ENCODE measurements at regions not wholly inside any gene's neighbourhood (a gene's known extent, or its start where the extent isn't known, plus 50 kb on each side); places are given as distances from the start of the nearest gene placed in this dataset.

DNA sequence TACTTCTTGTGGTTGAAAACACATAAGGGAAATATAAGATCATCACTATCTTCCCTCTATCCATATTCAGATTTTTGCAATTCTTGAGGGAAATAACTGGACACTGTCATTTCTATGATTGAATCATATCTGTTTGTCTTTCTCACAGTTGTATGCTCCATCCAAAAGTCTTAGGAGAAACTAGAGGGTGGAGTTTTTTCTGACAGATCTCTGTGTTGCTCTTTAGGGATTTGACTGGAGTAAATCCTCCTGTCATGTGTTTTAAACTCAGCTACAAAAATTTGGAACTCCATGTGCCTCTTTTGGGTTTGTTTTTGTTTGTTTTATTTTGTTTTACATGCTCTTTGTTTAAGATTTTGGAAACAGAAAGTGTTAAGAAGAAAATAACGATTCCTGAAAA, 136.5 kb downstream of the SPATA18 start:
- no peak overlapping the region for H2AFZ ChIP-seq (ENCODE audit: low read length)
- H3K9me2 ChIP-seq (ENCODE audit: insufficient read depth, low read length) = no peaks in the 10 kb centered on the region
- no peaks in the 10 kb centered on the region for H3K4me1 ChIP-seq (ENCODE audit: insufficient read depth, low read length, poor library complexity, severe bottlenecking)
- H4K20me1 ChIP-seq (ENCODE audit: insufficient read depth, low read length) = no peaks in the 10 kb centered on the region
- H3K4me2 ChIP-seq (ENCODE audit: low read length) = no peak overlapping the region
- no peaks in the 10 kb centered on the region for H3K9me3 ChIP-seq (ENCODE audit: low read length)
- TF ChIP-seq, protein P1, sequence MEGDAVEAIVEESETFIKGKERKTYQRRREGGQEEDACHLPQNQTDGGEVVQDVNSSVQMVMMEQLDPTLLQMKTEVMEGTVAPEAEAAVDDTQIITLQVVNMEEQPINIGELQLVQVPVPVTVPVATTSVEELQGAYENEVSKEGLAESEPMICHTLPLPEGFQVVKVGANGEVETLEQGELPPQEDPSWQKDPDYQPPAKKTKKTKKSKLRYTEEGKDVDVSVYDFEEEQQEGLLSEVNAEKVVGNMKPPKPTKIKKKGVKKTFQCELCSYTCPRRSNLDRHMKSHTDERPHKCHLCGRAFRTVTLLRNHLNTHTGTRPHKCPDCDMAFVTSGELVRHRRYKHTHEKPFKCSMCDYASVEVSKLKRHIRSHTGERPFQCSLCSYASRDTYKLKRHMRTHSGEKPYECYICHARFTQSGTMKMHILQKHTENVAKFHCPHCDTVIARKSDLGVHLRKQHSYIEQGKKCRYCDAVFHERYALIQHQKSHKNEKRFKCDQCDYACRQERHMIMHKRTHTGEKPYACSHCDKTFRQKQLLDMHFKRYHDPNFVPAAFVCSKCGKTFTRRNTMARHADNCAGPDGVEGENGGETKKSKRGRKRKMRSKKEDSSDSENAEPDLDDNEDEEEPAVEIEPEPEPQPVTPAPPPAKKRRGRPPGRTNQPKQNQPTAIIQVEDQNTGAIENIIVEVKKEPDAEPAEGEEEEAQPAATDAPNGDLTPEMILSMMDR (conservative IDR thresholded peaks at IDR 0.05; ENCODE audit: low read length) = no peak
- TF ChIP-seq EZH2phosphoT487 (IDR thresholded peaks at IDR 0.05; ENCODE audit: borderline replicate concordance, low read depth, low read length) = no peak
- BruUV-seq (replicated peaks) = no TSS peak
- no peaks in the 10 kb centered on the region for H3K79me2 ChIP-seq (ENCODE audit: insufficient read depth, low read depth, low read length)
- intact Hi-C loops (cut with micrococcal nuclease; ENCODE audit: unreplicated experiment) = no loop called here
- ChIA-PET CTCF (ENCODE audit: unreplicated experiment) (no interaction called here), POLR2A (no interaction called here)
- H3K27ac ChIP-seq (ENCODE audit: low read depth, low read length, poor library complexity, severe bottlenecking) = no peak overlapping the region
- no peak for DNase-seq (ENCODE audit: low spot score)
- no peak overlapping the region for H3K4me3 ChIP-seq (ENCODE audit: low read depth, low read length, poor library complexity, severe bottlenecking)
- no peaks in the 10 kb centered on the region for H3K36me3 ChIP-seq (ENCODE audit: insufficient read depth, low read length)

DNA sequence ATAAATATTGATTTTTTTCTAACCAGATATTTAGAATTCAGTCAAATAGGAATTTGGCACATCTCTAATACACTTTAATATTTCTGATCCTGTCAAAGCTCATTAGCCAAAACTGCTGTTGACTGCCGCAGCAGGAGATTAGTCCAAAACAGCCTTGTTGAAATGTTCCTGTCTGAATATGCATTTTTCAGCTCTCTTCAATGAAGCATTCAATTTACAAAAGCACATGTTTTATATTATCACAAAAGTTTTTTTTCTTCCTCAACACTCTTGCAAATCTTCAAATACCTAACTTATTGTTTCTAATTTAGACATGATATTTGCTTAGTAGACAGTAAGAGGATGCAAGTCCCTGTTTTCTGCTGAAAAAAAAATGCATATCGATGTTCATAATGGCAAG, 140.9 kb downstream of the SPATA18 start:
- Histone ChIP-seq H3K9me3 (ENCODE audit: low read length) (no peaks in the 10 kb centered on the region), H3K9me2 (ENCODE audit: insufficient read depth, low read length) (no peaks in the 10 kb centered on the region), H3K4me1 (ENCODE audit: insufficient read depth, low read length, poor library complexity, severe bottlenecking) (no peaks in the 10 kb centered on the region), H3K4me2 (ENCODE audit: low read length) (no peak overlapping the region), H3K79me2 (ENCODE audit: insufficient read depth, low read depth, low read length) (no peaks in the 10 kb centered on the region), H3K36me3 (ENCODE audit: insufficient read depth, low read length) (no peaks in the 10 kb centered on the region), H3K4me3 (ENCODE audit: low read depth, low read length, poor library complexity, severe bottlenecking) (no peak overlapping the region), H3K27ac (ENCODE audit: low read depth, low read length, poor library complexity, severe bottlenecking) (no peak overlapping the region), H4K20me1 (ENCODE audit: insufficient read depth, low read length) (no peaks in the 10 kb centered on the region), H2AFZ (ENCODE audit: low read length) (no peak overlapping the region)
- BruUV-seq (replicated peaks) = no TSS peak
- ChIA-PET POLR2A (interaction anchor here (0.7 kb wide), 1 partner anchor 30 kb away, joined by 3 read pairs; no protein-coding TSS in a partner anchor), CTCF (ENCODE audit: unreplicated experiment) (no interaction called here)
- intact Hi-C loops (cut with micrococcal nuclease; ENCODE audit: unreplicated experiment) = no loop called here
- TF ChIP-seq, protein P1 (conservative IDR thresholded peaks at IDR 0.05; ENCODE audit: low read length) = no peak
- no peak for TF ChIP-seq EZH2phosphoT487 (IDR thresholded peaks at IDR 0.05; ENCODE audit: borderline replicate concordance, low read depth, low read length)
- DNase-seq (ENCODE audit: low spot score) = no peak

DNA sequence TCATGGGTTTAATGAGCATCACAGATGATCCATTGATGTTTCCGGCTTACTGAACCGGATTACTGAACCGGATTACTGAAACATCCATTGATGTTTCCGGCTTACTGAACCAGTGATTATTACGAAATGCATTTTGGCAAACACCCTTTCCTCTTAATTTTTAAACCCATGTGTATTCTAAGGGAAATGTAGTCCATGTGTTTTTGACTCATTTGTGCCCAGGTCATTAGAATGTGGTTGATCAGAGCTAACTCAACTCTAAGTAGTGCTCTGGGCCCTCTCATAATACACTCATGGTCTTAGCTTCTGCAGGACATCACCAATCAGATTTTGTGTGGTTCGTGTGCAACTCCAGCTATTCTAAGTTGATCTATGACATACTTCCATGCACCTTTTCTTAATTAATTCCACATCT, 141.6 kb downstream of the SPATA18 start:
- no peaks in the 10 kb centered on the region for H3K79me2 ChIP-seq (ENCODE audit: insufficient read depth, low read depth, low read length)
- no peak for DNase-seq (ENCODE audit: low spot score)
- H3K4me1 ChIP-seq (ENCODE audit: insufficient read depth, low read length, poor library complexity, severe bottlenecking) = no peaks in the 10 kb centered on the region
- no peak for TF ChIP-seq EZH2phosphoT487 (IDR thresholded peaks at IDR 0.05; ENCODE audit: borderline replicate concordance, low read depth, low read length)
- TF ChIP-seq, protein P1 (conservative IDR thresholded peaks at IDR 0.05; ENCODE audit: low read length) = no peak
- intact Hi-C loops (cut with micrococcal nuclease; ENCODE audit: unreplicated experiment) = no loop called here
- CTCF ChIA-PET (ENCODE audit: unreplicated experiment) = no interaction called here
- H3K4me3 ChIP-seq (ENCODE audit: low read depth, low read length, poor library complexity, severe bottlenecking) = no peak overlapping the region
- H4K20me1 ChIP-seq (ENCODE audit: insufficient read depth, low read length) = no peaks in the 10 kb centered on the region
- H3K27ac ChIP-seq (ENCODE audit: low read depth, low read length, poor library complexity, severe bottlenecking) = no peak overlapping the region
- H3K4me2 ChIP-seq (ENCODE audit: low read length) = no peak overlapping the region
- POLR2A ChIA-PET = no interaction called here
- H3K36me3 ChIP-seq (ENCODE audit: insufficient read depth, low read length) = no peaks in the 10 kb centered on the region
- no peak overlapping the region for H2AFZ ChIP-seq (ENCODE audit: low read length)
- no peaks in the 10 kb centered on the region for H3K9me3 ChIP-seq (ENCODE audit: low read length)
- BruUV-seq (replicated peaks) = no TSS peak
- no peaks in the 10 kb centered on the region for H3K9me2 ChIP-seq (ENCODE audit: insufficient read depth, low read length)
